GM18858 (cell line): ENCODE measurements at regions not wholly inside any gene's neighbourhood (a gene's known extent, or its start where the extent isn't known, plus 50 kb on each side); places are given as distances from the start of the nearest gene placed in this dataset.

ENCODE experiments used
- ATAC-seq: cut with Tn5 transposase; IDR thresholded peaks from one replicate; pipeline ENCODE4 v1.9.1; 2021; ENCODE audit not compliant: unreplicated experiment

- ATAC-seq = no peak
Observed at GRCh38 chr3:25130724-25131520, 297.1 kb upstream of the RARB start.

- no peak for ATAC-seq
Observed at GRCh38 chr3:25133588-25133987, 294.5 kb upstream of the RARB start.

GRCh38 chr3:25137606-25138005 lies 290.5 kb upstream of the RARB start:
- ATAC-seq = no peak

- ATAC-seq = no peak
Observed at GRCh38 chr3:25139267-25139666, 288.8 kb upstream of the RARB start.

- no peak for ATAC-seq
Observed at GRCh38 chr3:25142609-25143355, 285.3 kb upstream of the RARB start.

GRCh38 chr3:25143356-25144025 lies 284.6 kb upstream of the RARB start:
- no peak for ATAC-seq

- ATAC-seq = no peak
Observed at GRCh38 chr3:25144430-25144829, 283.6 kb upstream of the RARB start.

- ATAC-seq = no peak
Observed at GRCh38 chr3:25145176-25145575, 282.9 kb upstream of the RARB start.

GRCh38 chr3:25150199-25150598 lies 277.9 kb upstream of the RARB start:
- no peak for ATAC-seq

- no peak for ATAC-seq
Observed at GRCh38 chr3:25151281-25151902, 276.7 kb upstream of the RARB start.

GRCh38 chr3:25151903-25152295 lies 276.2 kb upstream of the RARB start:
- no peak for ATAC-seq

GRCh38 chr3:25153136-25153535 lies 274.9 kb upstream of the RARB start:
- no peak for ATAC-seq

GRCh38 chr3:25153561-25153960 lies 274.5 kb upstream of the RARB start:
- no peak for ATAC-seq

GRCh38 chr3:25155652-25156471 lies 272.2 kb upstream of the RARB start:
- ATAC-seq = no peak

GRCh38 chr3:25156626-25157025 lies 271.4 kb upstream of the RARB start:
- ATAC-seq = no peak

GRCh38 chr3:25165306-25165705 lies 262.8 kb upstream of the RARB start:
- no peak for ATAC-seq

- ATAC-seq = no peak
Observed at GRCh38 chr3:25166016-25166415, 262.0 kb upstream of the RARB start.

GRCh38 chr3:25169151-25169550 lies 258.9 kb upstream of the RARB start:
- no peak for ATAC-seq

- no peak for ATAC-seq
Observed at GRCh38 chr3:25170021-25170420, 258.0 kb upstream of the RARB start.

- ATAC-seq = no peak
Observed at GRCh38 chr3:25171118-25171807, 256.8 kb upstream of the RARB start.
